ENCODE measurements at regions not wholly inside any gene's neighbourhood (a gene's known extent, or its start where the extent isn't known, plus 50 kb on each side); places are given as distances from the start of the nearest gene placed in this dataset.

GRCh38 chr1:55364216-55364615, 149.1 kb upstream of the USP24 start:
- no peak for TF ChIP-seq CTCF (IDR thresholded peaks at IDR 0.05)
- TF ChIP-seq POLR2A (IDR thresholded peaks at IDR 0.05), result no peak
